ENCODE measurements at regions not wholly inside any gene's neighbourhood (a gene's known extent, or its start where the extent isn't known, plus 50 kb on each side); places are given as distances from the start of the nearest gene placed in this dataset.

- TF ChIP-seq ZSCAN5A (tag by site-specific recombination; IDR thresholded peaks at IDR 0.05) (no peak), KLF9 (tag by site-specific recombination; IDR thresholded peaks at IDR 0.05; ENCODE audit: low read depth) (no peak), ZFP37 (tag by site-specific recombination; IDR thresholded peaks at IDR 0.05) (no peak), OSR2 (tag by site-specific recombination; IDR thresholded peaks at IDR 0.05) (no peak), ZNF132 (tag by site-specific recombination; IDR thresholded peaks at IDR 0.05; ENCODE audit: borderline replicate concordance) (no peak), ZNF529 (tag by site-specific recombination; IDR thresholded peaks at IDR 0.05; ENCODE audit: insufficient replicate concordance) (no peak), ZNF423 (tag by site-specific recombination; IDR thresholded peaks at IDR 0.05) (no peak), ZNF280D (tag by site-specific recombination; IDR thresholded peaks at IDR 0.05) (no peak)
These were observed 117.7 kb downstream of the PLEKHG1 start (continued) for GRCh38 chr6:150717419-150717818.

GRCh38 chr6:150719099-150719766 is 119.5 kb downstream of the PLEKHG1 start:
- peak overlapping the region; percentile 38 for H3K27ac ChIP-seq (ENCODE audit: extremely low read depth, low read depth, low read length)
- H3K36me3 ChIP-seq (ENCODE audit: control insufficient read depth in 2 of 2, insufficient read depth in 1 of 2, low read length in 2 of 2): no peaks in the 10 kb centered on the region
- POLR2A ChIA-PET: interaction anchor here (0.6 kb wide), 1 partner anchor 625 kb away, joined by 6 read pairs; no protein-coding TSS in a partner anchor
- CTCF ChIA-PET: interaction anchor here (0.6 to 3.0 kb wide), 10 partner anchors 22 to 885 kb away, joined by 3 to 15 read pairs (median 7); no protein-coding TSS in a partner anchor
- H3K4me3 ChIP-seq (ENCODE audit: low read depth, low read length): no peak overlapping the region
- H3K4me1 ChIP-seq (ENCODE audit: control insufficient read depth, insufficient read depth, low read length): peaks cover 31% of the 10 kb centered on the region
- no peaks in the 10 kb centered on the region for H3K9me3 ChIP-seq (ENCODE audit: control insufficient read depth, insufficient read depth, low read depth, low read length)
- TF ChIP-seq ZNF2 (tag by site-specific recombination; IDR thresholded peaks at IDR 0.05) (peak; percentile 79), ZEB2 (tag by site-specific recombination; IDR thresholded peaks at IDR 0.05) (peak; percentile 65), ZNF629 (tag by site-specific recombination; IDR thresholded peaks at IDR 0.05) (peak; percentile 35; the same call in 1 of the 2 replicates), ZNF341 (tag by site-specific recombination; IDR thresholded peaks at IDR 0.05; ENCODE audit: low read depth) (peak; percentile 75), ZBTB17 (tag by site-specific recombination; IDR thresholded peaks at IDR 0.05) (peak; percentile 95), ZNF292 (tag by site-specific recombination; IDR thresholded peaks at IDR 0.05; ENCODE audit: borderline replicate concordance, low read depth) (no peak), ZNF335 (tag by site-specific recombination; conservative IDR thresholded peaks at IDR 0.05) (peak; percentile 60), TRIM28 (IDR thresholded peaks at IDR 0.05; ENCODE audit: borderline replicate concordance, low read length) (peak; percentile 92; the same call in 1 of the 2 replicates), ZSCAN30 (tag by site-specific recombination; IDR thresholded peaks at IDR 0.05) (0 out of 2 replicates have a peak, but pooled peaks have one; percentile 8), SP3 (tag by site-specific recombination; IDR thresholded peaks at IDR 0.05) (no peak), ZNF324 (tag by site-specific recombination; IDR thresholded peaks at IDR 0.05) (peak; percentile 61; the same call in 1 of the 2 replicates), ZFHX2 (tag by site-specific recombination; conservative IDR thresholded peaks at IDR 0.05) (peak; percentile 81), ZBTB44 (tag by site-specific recombination; IDR thresholded peaks at IDR 0.05) (peak; percentile 75), PATZ1 (tag by site-specific recombination; IDR thresholded peaks at IDR 0.05) (0 out of 2 replicates have a peak, but pooled peaks have one; percentile 26), ZNF600 (tag by site-specific recombination; IDR thresholded peaks at IDR 0.05) (peak; percentile 91), OSR2 (tag by site-specific recombination; IDR thresholded peaks at IDR 0.05) (peak; percentile 95), REST (tag by site-specific recombination; IDR thresholded peaks at IDR 0.05) (0 out of 2 replicates have a peak, but pooled peaks have one; percentile 21), ZNF658 (tag by site-specific recombination; IDR thresholded peaks at IDR 0.05) (no peak)
